HG03066 (cell line): ENCODE measurements at regions not wholly inside any gene's neighbourhood (a gene's known extent, or its start where the extent isn't known, plus 50 kb on each side); places are given as distances from the start of the nearest gene placed in this dataset.

ENCODE experiments used
- ATAC-seq: cut with Tn5 transposase; IDR thresholded peaks from one replicate; pipeline ENCODE4 v1.9.1; 2021; ENCODE audit warnings: low read depth; ENCODE audit not compliant: unreplicated experiment

- peak; percentile 43 for ATAC-seq
Measured at GRCh38 chr3:72446218-72447058, 401.8 kb downstream of the SHQ1 start, which contains the start of gene RYBP. Gene RYBP, minus strand, starts transcription at chr3:72446621.

GRCh38 chr3:72445827-72446217, 402.4 kb downstream of the SHQ1 start:
- ATAC-seq, result no peak

- no peak for ATAC-seq
Measured at GRCh38 chr3:72444656-72445223, 403.5 kb downstream of the SHQ1 start.

- no peak for ATAC-seq
Measured at GRCh38 chr3:72442759-72443158, 405.5 kb downstream of the SHQ1 start.

GRCh38 chr3:72441284-72441994, 406.8 kb downstream of the SHQ1 start:
- ATAC-seq, result no peak

- ATAC-seq, result no peak
Measured at GRCh38 chr3:72440491-72440890, 407.8 kb downstream of the SHQ1 start.

- peak; percentile 76 for ATAC-seq
Measured at GRCh38 chr3:72439321-72440183, 408.7 kb downstream of the SHQ1 start.

GRCh38 chr3:72437661-72438406, 410.4 kb downstream of the SHQ1 start:
- ATAC-seq, result no peak

- no peak for ATAC-seq
Measured at GRCh38 chr3:72436863-72437592, 411.2 kb downstream of the SHQ1 start.

- ATAC-seq, result no peak
Measured at GRCh38 chr3:72434296-72434695, 413.9 kb downstream of the SHQ1 start.

GRCh38 chr3:72432246-72432645, 416.0 kb downstream of the SHQ1 start:
- ATAC-seq, result no peak

GRCh38 chr3:72429589-72430353, 418.5 kb downstream of the SHQ1 start:
- no peak for ATAC-seq

- no peak for ATAC-seq
Measured at GRCh38 chr3:72428803-72429202, 419.4 kb downstream of the SHQ1 start.

GRCh38 chr3:72427624-72428023, 420.6 kb downstream of the SHQ1 start:
- ATAC-seq, result no peak

- ATAC-seq, result peak; percentile 61
Measured at GRCh38 chr3:72426618-72427397, 421.4 kb downstream of the SHQ1 start.

GRCh38 chr3:72423643-72424042, 424.6 kb downstream of the SHQ1 start:
- no peak for ATAC-seq

- ATAC-seq, result no peak
Measured at GRCh38 chr3:72421786-72422185, 426.5 kb downstream of the SHQ1 start.

- no peak for ATAC-seq
Measured at GRCh38 chr3:72421126-72421525, 427.1 kb downstream of the SHQ1 start.
